ENCODE measurements at regions not wholly inside any gene's neighbourhood (a gene's known extent, or its start where the extent isn't known, plus 50 kb on each side); places are given as distances from the start of the nearest gene placed in this dataset.

DNA sequence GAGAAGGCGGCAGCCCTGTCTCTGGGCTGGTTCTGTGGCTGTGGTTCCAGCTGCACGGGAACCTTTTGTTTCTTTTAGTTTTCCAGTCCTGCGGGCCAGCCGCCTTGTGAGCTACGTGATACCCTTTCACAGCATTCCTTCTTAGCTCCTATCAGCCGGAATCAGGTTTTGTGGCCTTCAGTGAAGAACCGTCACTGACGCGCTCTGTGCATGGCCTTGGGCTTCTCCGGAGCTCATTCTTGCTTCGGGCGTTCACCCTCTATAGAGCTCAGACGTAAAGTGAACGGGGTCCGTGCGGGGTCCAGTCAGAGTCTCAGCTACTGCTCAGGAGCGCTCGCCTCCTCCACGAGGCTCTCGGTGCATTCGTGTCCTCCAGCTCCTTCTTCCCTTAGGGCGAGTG lies 166.7 kb downstream of the FAM43A start:
- Mint-ChIP-seq H3K4me1 (peaks cover 0 to 3% (median 0%) of the 10 kb centered on the region in 7 donors), H3K27ac (no peak overlapping the region), H3K4me3 (no peak overlapping the region), H3K27me3 (peaks cover 0 to 3% (median 0%) of the 10 kb centered on the region in 5 donors), H3K36me3 (no peaks in the 10 kb centered on the region), H3K9me3 (no peaks in the 10 kb centered on the region)
- no peak overlapping the region for H3K4me3 ChIP-seq (ENCODE audit: low read length)
- no peaks in the 10 kb centered on the region for H3K4me1 ChIP-seq (ENCODE audit: control insufficient read depth in 2 of 2, insufficient read depth in 2 of 2, low read length in 2 of 2)
- no peaks in the 10 kb centered on the region for H3K36me3 ChIP-seq (ENCODE audit: control insufficient read depth in 2 of 3, insufficient read depth in 3 of 3, low read length in 3 of 3)
- ChIA-PET CTCF (no interaction called here), POLR2A (no interaction called here)
- no peaks in the 10 kb centered on the region for H3K9me3 ChIP-seq (ENCODE audit: control insufficient read depth in 2 of 3, low read length in 3 of 3)
- intact Hi-C loops (cut with micrococcal nuclease) = no loop called here
- no peaks in the 10 kb centered on the region for H3K27me3 ChIP-seq (ENCODE audit: control insufficient read depth in 2 of 2, insufficient read depth in 2 of 2, low read length in 2 of 2)
- ATAC-seq (no peak), DNase-seq (no peak)
- no peak overlapping the region for H3K27ac ChIP-seq (ENCODE audit: low read depth, low read length)

GRCh38 chr3:194852831-194853508 lies 167.3 kb downstream of the FAM43A start:
- Histone ChIP-seq H3K9me3 (ENCODE audit: control insufficient read depth in 2 of 3, low read length in 3 of 3) (no peaks in the 10 kb centered on the region), H3K27ac (ENCODE audit: low read depth, low read length) (no peak overlapping the region), H3K27me3 (ENCODE audit: control insufficient read depth in 2 of 2, insufficient read depth in 2 of 2, low read length in 2 of 2) (no peaks in the 10 kb centered on the region), H3K4me1 (ENCODE audit: control insufficient read depth in 2 of 2, insufficient read depth in 2 of 2, low read length in 2 of 2) (no peaks in the 10 kb centered on the region), H3K36me3 (ENCODE audit: control insufficient read depth in 2 of 3, insufficient read depth in 3 of 3, low read length in 3 of 3) (no peaks in the 10 kb centered on the region), H3K4me3 (ENCODE audit: low read length) (no peak overlapping the region)
- POLR2A ChIA-PET = no interaction called here
- ATAC-seq = no peak
- Mint-ChIP-seq H3K27ac (no peak overlapping the region), H3K4me3 (no peak overlapping the region), H3K4me1 (peaks cover 0 to 3% (median 0%) of the 10 kb centered on the region in 7 donors), H3K27me3 (peaks cover 0 to 3% (median 0%) of the 10 kb centered on the region in 5 donors), H3K36me3 (no peaks in the 10 kb centered on the region), H3K9me3 (no peaks in the 10 kb centered on the region)
- intact Hi-C loops (cut with micrococcal nuclease) = no loop called here
- DNase-seq = no peak
- CTCF ChIA-PET = no interaction called here

- no peak for DNase-seq
Measured at GRCh38 chr3:194854206-194854605, 168.5 kb downstream of the FAM43A start.

GRCh38 chr3:194854659-194855390 lies 169.1 kb downstream of the FAM43A start:
- Histone ChIP-seq H3K4me1 (ENCODE audit: control insufficient read depth in 2 of 2, insufficient read depth in 2 of 2, low read length in 2 of 2) (no peaks in the 10 kb centered on the region), H3K36me3 (ENCODE audit: control insufficient read depth in 2 of 3, insufficient read depth in 3 of 3, low read length in 3 of 3) (no peaks in the 10 kb centered on the region), H3K27ac (ENCODE audit: low read depth, low read length) (no peak overlapping the region), H3K27me3 (ENCODE audit: control insufficient read depth in 2 of 2, insufficient read depth in 2 of 2, low read length in 2 of 2) (no peaks in the 10 kb centered on the region), H3K4me3 (ENCODE audit: low read length) (no peak overlapping the region), H3K9me3 (ENCODE audit: control insufficient read depth in 2 of 3, low read length in 3 of 3) (no peaks in the 10 kb centered on the region)
- CTCF ChIA-PET = no interaction called here
- intact Hi-C loops (cut with micrococcal nuclease) = no loop called here
- Mint-ChIP-seq H3K9me3 (no peaks in the 10 kb centered on the region), H3K27ac (no peak overlapping the region), H3K27me3 (peaks cover 0 to 3% (median 0%) of the 10 kb centered on the region in 5 donors), H3K4me3 (no peak overlapping the region), H3K36me3 (no peaks in the 10 kb centered on the region), H3K4me1 (peaks cover 0 to 3% (median 0%) of the 10 kb centered on the region in 7 donors)
- POLR2A ChIA-PET = no interaction called here
- DNase-seq = no peak
- ATAC-seq = no peak

More at GRCh38 chr3:194854206-194854605, 168.5 kb downstream of the FAM43A start:
- CTCF ChIA-PET = no interaction called here
- Mint-ChIP-seq H3K27me3 (peaks cover 0 to 3% (median 0%) of the 10 kb centered on the region in 5 donors), H3K36me3 (no peaks in the 10 kb centered on the region), H3K4me3 (no peak overlapping the region), H3K27ac (no peak overlapping the region), H3K4me1 (peaks cover 0 to 3% (median 0%) of the 10 kb centered on the region in 7 donors), H3K9me3 (no peaks in the 10 kb centered on the region)
- H3K27ac ChIP-seq (ENCODE audit: low read depth, low read length) = no peak overlapping the region
- no peaks in the 10 kb centered on the region for H3K9me3 ChIP-seq (ENCODE audit: control insufficient read depth in 2 of 3, low read length in 3 of 3)
- H3K4me3 ChIP-seq (ENCODE audit: low read length) = no peak overlapping the region
- no peaks in the 10 kb centered on the region for H3K36me3 ChIP-seq (ENCODE audit: control insufficient read depth in 2 of 3, insufficient read depth in 3 of 3, low read length in 3 of 3)
- ATAC-seq = no peak
- POLR2A ChIA-PET = no interaction called here
- intact Hi-C loops (cut with micrococcal nuclease) = no loop called here
- no peaks in the 10 kb centered on the region for H3K4me1 ChIP-seq (ENCODE audit: control insufficient read depth in 2 of 2, insufficient read depth in 2 of 2, low read length in 2 of 2)
- H3K27me3 ChIP-seq (ENCODE audit: control insufficient read depth in 2 of 2, insufficient read depth in 2 of 2, low read length in 2 of 2) = no peaks in the 10 kb centered on the region

GRCh38 chr3:194856296-194856695 lies 170.6 kb downstream of the FAM43A start:
- H3K27me3 ChIP-seq (ENCODE audit: control insufficient read depth in 2 of 2, insufficient read depth in 2 of 2, low read length in 2 of 2) = no peaks in the 10 kb centered on the region
- DNase-seq (no peak), ATAC-seq (no peak)
- no peak overlapping the region for H3K27ac ChIP-seq (ENCODE audit: low read depth, low read length)
- Mint-ChIP-seq H3K27me3 (peaks cover 0 to 3% (median 0%) of the 10 kb centered on the region in 5 donors), H3K36me3 (no peaks in the 10 kb centered on the region), H3K9me3 (no peaks in the 10 kb centered on the region), H3K4me1 (peaks cover 0 to 3% (median 0%) of the 10 kb centered on the region in 7 donors), H3K27ac (no peak overlapping the region), H3K4me3 (no peak overlapping the region)
- CTCF ChIA-PET = no interaction called here
- H3K9me3 ChIP-seq (ENCODE audit: control insufficient read depth in 2 of 3, low read length in 3 of 3) = no peaks in the 10 kb centered on the region
- H3K4me1 ChIP-seq (ENCODE audit: control insufficient read depth in 2 of 2, insufficient read depth in 2 of 2, low read length in 2 of 2) = no peaks in the 10 kb centered on the region
- intact Hi-C loops (cut with micrococcal nuclease) = no loop called here
- POLR2A ChIA-PET = no interaction called here
- H3K36me3 ChIP-seq (ENCODE audit: control insufficient read depth in 2 of 3, insufficient read depth in 3 of 3, low read length in 3 of 3) = no peaks in the 10 kb centered on the region
- no peak overlapping the region for H3K4me3 ChIP-seq (ENCODE audit: low read length)

DNA sequence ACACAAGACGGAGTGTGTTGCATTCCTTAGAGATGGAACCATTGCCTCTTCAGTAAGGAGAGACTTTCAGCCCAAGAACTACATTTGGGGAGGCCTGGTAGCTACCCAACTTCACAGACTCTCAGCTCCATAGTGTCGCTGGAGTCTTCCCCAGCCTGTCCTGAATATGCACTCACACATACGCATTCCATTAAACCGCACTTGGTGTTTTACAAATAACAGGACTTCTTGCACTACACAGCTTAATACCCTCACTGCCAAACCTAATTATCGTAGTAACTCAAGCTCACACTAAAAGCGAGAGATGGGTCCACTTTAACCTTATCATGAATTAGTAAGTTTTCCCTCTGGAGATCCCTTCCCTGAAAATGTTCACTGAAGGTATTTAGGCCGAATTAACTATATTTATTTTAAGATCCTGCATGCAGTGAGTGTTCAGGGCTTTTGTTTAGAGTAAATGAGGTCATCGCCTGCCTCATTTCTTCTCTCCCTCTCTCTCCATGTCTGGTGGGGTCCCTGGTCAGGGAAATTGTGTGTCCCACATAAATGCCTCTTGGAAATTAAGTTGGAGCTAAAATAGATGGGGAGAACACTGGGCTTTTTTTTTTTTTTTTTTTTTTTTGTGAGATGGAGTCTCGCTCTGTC lies 171.9 kb downstream of the FAM43A start:
- H3K4me3 ChIP-seq (ENCODE audit: low read length) = no peak overlapping the region
- H3K9me3 Mint-ChIP-seq = no peaks in the 10 kb centered on the region
- H3K27ac Mint-ChIP-seq = no peak overlapping the region
- POLR2A ChIA-PET = no interaction called here
- peaks cover 0 to 4% (median 0%) of the 10 kb centered on the region in 5 donors for H3K27me3 Mint-ChIP-seq
- H3K4me1 Mint-ChIP-seq = peaks cover 0 to 4% (median 0%) of the 10 kb centered on the region in 7 donors
- ATAC-seq (no peak), DNase-seq (no peak)
- H3K27me3 ChIP-seq (ENCODE audit: control insufficient read depth in 2 of 2, insufficient read depth in 2 of 2, low read length in 2 of 2) = no peaks in the 10 kb centered on the region
- CTCF ChIA-PET = no interaction called here
- intact Hi-C loops (cut with micrococcal nuclease) = no loop called here
- no peaks in the 10 kb centered on the region for H3K36me3 Mint-ChIP-seq
- no peaks in the 10 kb centered on the region for H3K36me3 ChIP-seq (ENCODE audit: control insufficient read depth in 2 of 3, insufficient read depth in 3 of 3, low read length in 3 of 3)
- H3K4me3 Mint-ChIP-seq = no peak overlapping the region
- no peaks in the 10 kb centered on the region for H3K9me3 ChIP-seq (ENCODE audit: control insufficient read depth in 2 of 3, low read length in 3 of 3)
- H3K4me1 ChIP-seq (ENCODE audit: control insufficient read depth in 2 of 2, insufficient read depth in 2 of 2, low read length in 2 of 2) = no peaks in the 10 kb centered on the region
- no peak overlapping the region for H3K27ac ChIP-seq (ENCODE audit: low read depth, low read length)

All from naive thymus-derived CD4-positive, alpha-beta T cell (primary cell).